NCI-H748 (cell line): ENCODE measurements at regions not wholly inside any gene's neighbourhood (a gene's known extent, or its start where the extent isn't known, plus 50 kb on each side); places are given as distances from the start of the nearest gene placed in this dataset.

Experiments used
- DNase-seq: peaks from one replicate; lab custom pipeline; 2025; ENCODE audit not compliant: unreplicated experiment; lab: John Stamatoyannopoulos, UW

DNA sequence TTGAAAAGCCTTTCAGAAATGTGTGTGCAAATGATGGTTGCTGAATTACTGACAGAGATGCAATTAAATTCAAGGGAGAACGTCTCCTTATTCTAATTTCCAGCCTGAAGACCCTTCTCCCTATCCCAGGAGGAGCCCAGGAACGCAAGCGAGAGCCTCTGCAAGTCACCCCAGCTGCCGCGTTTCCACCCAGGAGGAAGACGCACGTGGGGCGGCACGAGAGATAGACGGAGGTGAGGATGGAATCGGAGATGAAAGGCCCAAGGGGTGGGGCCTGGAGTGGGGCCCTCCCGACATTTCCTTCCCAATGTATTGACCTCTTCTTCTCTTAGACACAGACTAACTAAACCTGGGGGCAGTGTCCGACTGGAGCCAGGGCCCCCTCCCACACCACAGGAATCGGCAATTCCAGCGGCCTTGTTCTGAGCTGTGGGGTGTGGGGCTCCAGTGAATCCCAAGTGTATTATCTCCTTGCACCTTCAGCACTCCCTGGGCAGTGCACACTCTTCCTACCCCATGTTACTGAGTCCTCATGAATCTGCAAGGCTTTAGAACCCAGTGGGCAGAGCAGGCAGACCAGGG lies 322.5 kb downstream of the AJAP1 start:
- DNase-seq: no peak

DNA sequence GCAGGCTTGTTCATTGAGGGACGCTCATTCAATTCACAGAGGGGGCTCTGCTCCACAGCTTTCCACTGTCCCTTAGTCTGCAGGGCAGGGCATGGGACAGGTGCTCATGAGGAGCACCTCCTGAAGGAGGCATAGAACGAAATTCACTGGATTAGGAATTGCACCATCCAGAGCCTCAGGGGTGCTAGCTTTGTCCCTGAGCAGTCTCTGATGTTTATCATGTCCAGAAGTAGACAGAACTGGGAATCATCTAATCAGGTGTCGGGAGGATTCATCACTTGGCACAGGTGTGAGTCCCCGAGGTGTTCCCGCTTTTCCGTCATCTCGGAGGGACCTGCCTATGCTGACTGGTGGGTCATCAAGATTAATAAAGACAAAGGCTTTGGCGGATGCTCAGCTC lies 321.4 kb downstream of the AJAP1 start:
- no peak for DNase-seq

DNA sequence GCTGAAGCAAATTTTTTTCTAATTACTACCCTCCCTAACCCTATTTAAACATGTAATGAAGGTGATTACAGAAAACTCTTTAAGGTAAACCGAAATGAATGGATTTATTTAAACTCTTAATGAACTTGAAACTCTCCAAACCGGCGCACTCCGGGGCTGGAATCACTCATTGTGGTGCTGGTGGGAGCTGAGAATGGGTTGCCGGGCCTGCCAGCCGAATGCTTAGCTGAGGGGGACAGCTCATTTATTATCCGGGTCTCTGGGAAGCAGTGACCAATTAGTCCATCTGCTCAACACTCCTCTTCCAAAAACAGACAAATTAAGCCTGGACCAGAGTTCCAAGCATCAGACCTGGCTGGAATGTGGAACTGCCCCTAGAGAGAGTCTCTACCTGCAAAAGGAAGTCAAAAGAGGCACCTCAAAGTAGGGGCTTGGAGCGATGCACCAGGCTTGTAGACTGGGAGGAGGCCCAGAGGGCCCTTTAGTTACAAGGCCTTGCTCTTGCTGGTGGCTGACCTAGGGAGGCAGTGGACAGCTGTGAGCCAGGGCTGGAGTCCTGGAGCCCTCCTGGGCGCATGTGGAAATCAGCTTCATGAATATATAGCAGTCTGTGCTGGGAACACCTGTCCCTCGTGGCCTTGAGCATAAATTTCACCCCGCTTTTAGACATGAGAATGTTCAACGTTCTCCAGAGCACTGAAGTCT lies 320.7 kb downstream of the AJAP1 start:
- DNase-seq: peak; percentile 17

DNA sequence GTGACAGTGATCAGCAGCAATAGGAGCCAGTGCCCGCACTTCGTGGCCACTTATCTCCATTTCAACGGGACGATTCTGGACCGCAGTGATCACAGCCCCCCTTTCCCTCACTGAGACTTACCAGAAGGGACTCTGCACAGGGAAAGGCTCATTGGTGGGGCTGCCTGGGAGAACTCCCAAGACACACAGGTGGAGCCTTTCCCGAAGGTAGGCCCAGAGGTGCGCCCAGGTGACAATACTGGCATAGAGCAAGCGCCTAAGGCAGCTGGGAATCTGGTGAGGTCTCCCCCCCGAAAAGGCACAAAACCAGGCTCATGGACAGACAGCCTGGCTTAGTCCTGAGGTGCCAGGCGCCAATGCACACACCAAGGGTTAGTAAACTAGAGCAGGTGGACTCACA lies 318.9 kb downstream of the AJAP1 start:
- no peak for DNase-seq

DNA sequence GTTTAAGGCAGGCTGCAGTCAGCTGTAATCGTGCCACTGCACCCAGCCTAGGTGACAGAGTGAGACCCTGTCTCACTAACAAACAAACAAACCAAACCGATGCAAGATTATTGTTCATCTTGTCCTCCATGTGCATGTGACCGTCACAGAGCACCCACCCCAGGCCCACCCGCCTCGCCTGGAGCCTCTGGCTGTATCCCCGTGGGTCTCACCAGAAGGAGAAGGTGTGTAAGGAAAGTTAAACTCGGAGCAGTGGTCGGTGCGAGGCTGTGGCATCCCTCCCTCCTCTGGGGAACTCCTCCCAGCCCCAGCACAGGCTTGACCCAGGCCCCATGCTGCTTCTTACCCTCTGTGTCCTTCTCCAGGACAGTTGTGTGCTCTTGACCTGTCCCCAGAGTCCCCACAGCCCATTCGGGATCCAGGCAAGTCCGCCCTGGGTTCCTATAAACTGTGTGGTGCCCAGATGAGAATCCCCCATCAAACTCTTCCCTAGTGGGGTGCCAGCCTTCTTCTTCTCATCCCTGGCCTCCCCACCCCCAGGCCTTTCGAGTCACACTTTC lies 318.4 kb downstream of the AJAP1 start:
- no peak for DNase-seq

DNA sequence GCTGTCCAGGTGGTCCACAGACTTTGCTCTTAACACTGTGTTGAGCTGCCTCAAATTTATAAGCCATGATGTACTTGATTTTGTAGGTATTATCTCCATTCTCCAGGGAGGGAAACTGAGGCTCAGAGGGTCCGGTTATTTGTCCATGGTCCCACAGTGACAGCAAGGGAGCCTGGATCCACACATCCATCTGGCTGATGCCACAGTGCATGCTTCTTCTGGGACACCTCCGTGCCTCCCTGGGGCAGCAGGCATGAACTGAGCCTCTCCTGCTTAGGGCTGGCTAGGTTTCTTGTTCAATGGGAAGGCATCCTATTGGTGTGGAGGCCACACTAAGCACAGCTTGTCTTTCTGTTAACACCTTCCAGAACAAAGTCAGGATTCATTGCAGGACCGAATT lies 317.3 kb downstream of the AJAP1 start:
- no peak for DNase-seq

DNA sequence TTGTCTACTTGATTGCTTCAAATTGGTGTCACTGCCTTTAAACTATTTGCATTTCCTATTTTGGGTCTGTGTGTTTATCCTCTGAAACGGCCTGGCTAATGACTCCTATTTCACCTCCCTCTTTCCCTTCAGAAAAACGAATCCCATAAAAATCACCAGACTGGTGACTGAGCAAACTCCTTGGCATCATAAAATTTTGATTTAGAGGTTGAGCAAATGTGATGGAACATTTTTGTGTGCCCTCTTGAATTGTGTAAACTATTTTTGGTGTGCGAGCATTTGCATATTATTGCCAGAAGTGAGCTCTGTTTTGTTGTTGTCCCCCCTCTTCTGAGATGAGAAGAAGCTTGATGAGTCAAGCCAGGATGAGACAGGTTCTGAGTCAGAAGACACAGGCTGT lies 316.1 kb downstream of the AJAP1 start:
- DNase-seq: peak; percentile 55

DNA sequence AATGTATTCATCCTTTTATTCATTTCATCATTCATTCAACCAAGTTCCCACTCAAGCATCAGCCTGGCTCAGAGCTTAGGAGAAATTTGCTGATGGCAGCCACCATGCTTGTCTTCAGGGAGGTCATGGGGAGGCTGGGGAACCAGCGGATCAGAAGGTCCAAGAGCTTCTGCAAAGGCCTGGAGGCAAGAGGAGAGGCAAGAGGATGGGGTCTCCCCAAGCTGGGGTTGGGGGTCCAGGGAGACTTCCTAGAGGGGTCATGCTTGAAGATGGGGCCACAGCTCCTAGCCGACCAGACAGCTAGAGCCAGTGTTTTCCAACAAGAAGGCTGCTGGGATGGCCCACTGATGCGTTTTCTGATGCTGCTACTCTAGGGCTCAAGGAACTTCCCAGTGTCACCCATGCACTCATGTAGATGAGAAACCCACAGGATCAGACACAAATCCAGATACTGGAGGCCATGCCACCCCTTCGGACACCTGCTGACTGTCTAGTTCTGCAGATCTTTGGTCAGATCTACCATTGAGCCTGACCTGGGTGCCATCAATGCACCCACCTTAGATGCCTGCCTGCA lies 315.2 kb downstream of the AJAP1 start:
- DNase-seq: no peak

DNA sequence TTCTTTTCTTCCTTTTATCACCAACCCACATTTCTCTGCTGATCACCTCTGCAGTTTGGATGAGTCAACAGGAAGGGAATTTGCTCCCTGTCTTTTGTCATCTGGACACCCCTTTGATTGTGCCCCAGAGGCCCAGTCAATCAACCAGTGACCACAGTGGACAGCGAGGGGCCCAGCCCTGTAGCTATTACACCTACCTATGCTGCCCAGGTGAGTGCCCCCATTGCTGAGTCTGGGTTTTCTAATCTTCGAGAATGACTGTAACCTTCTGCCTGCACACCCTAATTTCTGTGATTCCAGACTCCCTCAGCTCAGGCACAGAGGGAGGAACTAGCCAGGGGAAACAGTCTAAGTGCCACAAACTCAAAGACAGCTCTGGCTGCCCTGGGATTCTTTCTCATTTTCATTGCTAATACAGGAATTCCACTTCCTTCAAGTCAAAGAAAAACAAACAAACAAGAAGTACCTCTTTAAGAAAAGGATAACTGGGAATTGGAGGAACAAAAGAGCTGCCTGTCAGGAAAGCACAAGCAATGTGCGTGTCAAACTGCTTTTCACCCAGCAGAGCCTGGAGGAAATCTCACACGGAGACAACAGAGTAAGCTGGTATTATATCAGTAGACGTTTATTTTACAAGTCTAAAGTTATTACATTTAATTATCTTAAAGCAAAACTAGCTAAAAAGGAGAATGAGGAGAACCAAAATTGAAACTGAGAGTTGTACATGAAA lies 311.1 kb downstream of the AJAP1 start:
- DNase-seq: no peak

DNA sequence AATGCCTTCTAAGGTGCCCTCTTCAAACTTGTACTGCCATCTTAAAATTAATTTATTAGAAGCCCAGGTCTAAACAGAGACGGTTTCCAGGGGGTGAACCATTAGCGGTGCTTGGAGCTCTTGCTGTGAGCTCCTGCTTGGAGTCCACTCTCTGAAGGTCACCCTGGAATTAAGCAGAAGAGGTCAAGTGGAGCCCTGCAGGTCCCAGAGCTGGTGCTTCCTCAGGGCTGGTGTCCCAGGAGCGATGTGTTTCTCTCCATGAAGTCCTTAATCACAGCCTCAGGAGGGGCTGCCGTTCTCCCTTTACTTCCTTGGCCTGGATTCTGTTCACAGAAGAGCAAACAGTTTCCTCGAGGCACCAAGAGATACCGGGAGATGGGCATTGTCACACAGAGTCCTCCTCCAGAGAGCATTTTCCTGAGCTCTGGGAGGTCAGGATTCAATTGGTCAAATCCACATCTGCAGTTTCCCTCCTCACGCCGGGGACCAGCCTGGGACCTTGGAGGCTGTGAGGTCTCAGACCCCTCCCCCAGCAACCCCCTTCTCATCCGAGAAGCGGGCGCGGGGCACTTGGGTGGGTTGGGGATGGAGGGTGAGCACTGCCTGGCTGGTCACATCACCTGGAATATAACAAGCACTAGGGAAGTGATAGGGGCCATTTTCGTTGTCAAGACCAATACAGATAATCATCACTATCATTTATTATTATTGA lies 310.4 kb downstream of the AJAP1 start:
- DNase-seq: no peak

DNA sequence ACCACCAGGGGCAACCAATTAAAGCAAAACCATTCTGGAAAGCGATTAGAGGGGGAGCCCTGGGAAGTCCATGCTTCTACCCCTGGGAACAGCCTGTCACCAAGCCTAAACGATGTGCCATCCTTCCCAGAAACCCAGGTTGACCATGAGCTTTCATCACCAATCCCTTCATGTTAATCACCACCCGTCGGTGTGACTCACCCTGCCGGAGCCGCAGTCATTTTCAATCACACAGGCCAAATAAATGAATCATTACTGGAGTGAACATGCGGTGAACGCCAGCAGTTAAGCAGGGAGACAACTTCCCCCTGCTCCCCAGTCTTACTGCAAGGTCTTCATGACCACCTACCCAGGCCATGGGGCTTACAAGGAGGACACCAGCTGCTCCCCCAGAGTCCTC lies 308.8 kb downstream of the AJAP1 start:
- DNase-seq: no peak

DNA sequence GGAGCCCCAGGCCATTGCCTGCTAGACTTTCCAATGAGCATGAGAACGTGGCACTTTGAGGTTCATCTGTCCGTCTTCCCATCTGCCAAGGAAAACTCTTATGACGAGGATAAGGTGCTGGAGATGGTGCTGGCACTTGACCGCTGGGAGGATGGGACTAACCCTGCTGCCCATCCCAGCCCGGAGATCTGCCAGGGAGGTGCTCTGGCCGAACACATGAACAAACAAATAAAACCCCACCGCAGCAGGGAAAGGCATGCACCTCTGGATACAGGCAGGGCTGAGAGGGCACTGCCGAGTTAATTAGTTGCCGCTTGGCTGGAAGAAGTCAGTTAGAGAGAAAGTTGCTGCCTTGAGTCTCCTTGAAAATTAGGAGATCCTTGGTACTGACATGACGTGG lies 308.4 kb downstream of the AJAP1 start:
- DNase-seq: no peak

DNA sequence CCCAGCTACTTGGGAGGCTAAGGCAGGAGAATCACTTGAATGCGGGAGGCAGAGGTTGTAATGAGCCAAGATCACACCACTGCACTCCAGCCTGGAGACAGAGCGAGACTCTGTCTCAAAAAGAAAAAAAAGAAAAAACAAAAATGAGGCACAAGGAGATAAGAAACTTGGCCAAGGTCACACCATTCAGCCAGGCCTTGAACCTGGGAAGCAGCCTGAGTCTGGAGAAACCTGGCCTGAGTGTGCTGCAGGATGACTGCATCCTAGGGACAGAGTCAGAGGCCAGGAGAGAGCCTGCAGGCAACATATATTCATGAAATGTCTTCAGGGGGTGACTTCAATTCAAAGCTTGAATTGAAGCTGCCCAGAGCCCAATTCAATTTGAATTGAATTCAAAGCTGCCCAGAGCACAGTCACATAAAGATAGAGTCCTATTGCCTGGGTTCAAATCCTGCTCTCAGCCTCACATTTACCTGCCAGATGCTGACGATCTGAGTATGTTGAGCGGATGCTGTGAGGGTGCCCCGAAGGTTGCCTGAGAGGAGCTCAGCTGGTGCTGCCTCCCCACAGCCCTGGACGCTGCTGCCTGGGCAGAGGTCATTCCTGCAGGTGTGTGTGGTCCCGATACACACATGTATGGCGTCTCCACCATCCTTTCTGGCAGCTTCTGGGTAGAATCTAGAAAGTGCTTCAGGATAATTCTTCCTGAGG lies 307.7 kb downstream of the AJAP1 start:
- no peak for DNase-seq

DNA sequence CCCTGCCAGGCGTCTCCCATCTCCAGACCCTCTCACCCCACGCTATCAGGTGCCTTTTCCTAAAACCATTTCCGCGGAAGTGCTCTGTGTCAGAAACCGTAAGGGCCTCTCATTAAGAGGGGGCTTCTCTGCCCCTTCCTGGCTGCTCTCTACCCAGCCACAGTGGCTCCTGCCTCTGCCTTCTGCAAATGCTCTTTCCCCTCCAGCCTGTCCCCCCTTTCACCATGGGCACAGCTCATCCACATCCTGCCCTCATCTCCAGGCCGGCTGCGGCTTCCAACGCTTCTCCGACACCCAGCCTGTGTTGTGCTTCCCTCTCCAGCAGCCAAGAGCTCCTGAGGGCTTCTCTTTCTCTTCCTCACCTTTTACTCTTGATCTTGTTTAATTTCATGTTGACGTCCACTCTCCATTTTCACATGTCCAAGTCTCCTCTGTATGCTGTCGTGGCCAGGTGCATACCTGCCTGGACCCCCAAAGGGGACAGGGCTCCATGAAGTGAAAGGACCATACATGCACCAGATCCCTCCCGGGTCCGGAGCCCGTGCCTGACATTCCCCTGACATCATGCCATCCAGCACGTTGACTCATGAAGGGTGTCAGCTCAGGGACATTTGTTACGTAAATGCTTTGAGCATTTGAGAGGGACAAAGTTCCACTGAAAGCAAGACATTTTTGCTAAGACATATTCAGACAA lies 306.5 kb downstream of the AJAP1 start:
- DNase-seq: no peak

DNA sequence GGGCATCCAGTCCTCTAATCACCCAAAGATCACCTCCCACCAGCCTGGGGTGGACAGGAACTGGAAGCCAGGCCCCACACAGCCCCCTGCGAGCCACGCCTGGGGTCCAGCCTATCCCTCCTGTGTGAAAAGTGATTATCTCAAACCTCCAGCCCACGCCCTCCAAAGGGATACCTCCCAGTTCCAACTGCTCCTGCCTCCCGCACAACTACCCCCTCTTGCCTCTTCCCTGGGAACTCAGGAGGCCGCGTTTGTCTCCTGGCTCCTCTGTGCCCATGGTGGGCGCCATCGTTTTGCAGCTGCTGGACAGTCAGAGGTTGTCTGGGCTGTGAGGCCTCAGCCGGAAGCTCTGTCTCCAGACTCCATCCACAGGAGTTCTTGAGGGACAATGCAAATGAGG lies 305.9 kb downstream of the AJAP1 start:
- DNase-seq: no peak

DNA sequence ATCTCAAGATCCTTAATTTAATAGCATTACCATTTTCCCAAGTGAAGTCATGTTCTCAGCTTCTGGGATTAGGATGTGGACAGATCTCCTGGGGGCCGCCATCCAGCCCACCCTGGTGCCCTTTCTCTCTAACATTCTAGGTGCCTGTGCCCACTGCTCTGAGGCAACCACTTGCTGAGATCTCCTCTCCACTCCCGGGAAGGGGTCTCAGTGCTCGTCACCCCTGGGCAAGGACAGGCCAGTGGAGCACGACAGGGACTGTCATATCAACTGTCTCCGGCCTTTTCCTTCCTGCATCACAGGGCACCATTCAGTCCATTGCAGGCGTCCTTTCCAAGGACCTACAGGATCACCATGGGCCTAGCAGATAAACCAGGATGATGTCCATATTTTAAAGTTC lies 304.8 kb downstream of the AJAP1 start:
- no peak for DNase-seq

DNA sequence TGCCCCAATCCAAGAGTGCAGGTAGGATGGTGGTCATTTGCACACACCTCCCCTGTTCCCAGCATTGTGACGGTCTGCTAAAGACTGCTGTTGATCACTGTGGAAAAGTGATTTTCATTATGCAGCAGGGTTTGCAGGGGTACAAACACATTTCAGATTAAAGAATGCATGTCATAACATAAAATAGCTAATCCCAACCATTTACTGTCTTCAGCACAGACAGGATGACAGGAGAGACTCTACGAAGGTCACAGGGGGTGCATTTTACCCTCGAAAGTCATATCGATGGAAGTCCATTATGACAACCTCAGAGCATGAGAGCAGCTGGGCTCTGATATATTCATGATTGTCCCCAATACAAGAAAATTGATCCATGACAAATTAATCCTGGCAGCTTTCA lies 302.6 kb downstream of the AJAP1 start:
- no peak for DNase-seq

DNA sequence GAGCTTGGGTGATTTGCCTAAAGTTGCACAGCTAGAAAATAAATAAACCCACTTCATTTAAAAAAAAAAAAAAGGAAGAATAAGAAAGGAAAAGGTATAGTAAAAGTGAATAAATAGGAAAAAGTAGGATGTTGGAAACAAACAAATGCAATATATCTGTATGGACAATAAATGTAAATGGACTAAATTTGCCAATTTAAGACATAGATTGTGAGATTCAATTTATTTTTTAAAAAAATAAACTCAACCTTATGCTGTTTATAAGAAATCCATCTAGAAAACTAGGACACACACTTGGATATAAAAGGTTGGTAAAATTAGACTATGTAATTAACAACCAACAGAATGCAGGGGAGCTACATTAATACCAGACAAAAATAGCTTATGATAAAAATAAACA lies 300.0 kb downstream of the AJAP1 start:
- no peak for DNase-seq

DNA sequence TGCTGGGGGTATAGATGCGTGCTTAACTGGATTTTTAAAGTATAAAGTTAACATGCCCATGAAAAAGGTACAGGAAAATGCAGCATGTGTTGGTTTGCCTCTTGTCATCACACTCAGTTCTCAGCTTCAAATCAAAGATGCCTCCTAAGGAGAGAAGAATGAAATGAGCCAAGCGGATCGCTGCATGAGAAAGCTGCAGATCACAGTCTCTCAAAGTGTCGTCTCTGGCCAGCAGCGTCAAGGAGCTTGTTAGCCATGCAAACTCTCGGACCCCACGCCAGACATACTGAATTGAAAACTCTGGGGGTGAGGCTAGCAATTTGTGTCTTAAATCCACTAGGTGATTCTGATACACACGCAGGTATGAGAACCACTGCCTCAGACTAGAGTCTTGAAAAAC lies 297.2 kb downstream of the AJAP1 start:
- DNase-seq: no peak

DNA sequence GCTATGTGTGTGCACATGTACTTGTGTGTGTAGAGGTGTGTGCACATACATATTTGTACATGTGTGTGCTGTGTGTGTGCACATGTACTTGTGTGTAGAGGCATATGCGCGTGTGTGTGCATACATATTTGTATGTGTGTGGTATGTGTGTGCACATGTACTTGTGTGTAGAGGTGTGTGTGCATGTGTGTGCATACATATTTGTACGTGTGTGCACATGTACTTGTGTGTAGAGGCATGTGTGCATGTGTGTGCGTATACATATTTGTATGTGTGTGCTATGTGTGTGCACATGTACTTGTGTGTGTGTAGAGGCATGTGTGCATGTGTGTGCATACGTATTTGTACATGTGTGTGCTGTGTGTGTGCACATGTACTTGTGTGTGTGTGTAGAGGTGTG lies 291.9 kb downstream of the AJAP1 start:
- DNase-seq: no peak
